Sigmoid colon (tissue), 4 donors: ENCODE measurements at regions not wholly inside any gene's neighbourhood (a gene's known extent, or its start where the extent isn't known, plus 50 kb on each side); places are given as distances from the start of the nearest gene placed in this dataset.

ENCODE experiments used
- POLR2A ChIP-seq, 2 donors: fragments of 450-650 bp; IDR thresholded peaks; one replicate each; pipeline ENCODE4 v1.6.1; 2016; ENCODE audit warnings: antibody characterized with exemption in 2 of 2, mild to moderate bottlenecking in 2 of 2, moderate library complexity in 2 of 2
- POLR2AphosphoS5 ChIP-seq, 4 donors: sonication (generic); formaldehyde crosslinking; IDR thresholded peaks; one replicate each; pipeline ENCODE4 v1.6.1; 2017; ENCODE audit warnings: antibody characterized with exemption in 4 of 4
- TF ChIP-seq, protein P1 (sequence below), 4 experiments: fragments of 450-650 bp in 3 of 4; fragments of 200-600 bp in 1 of 4; IDR thresholded peaks; one replicate each; pipeline ENCODE4 v1.5.1; 2016 to 2019; ENCODE audit warnings: antibody characterized with exemption in 4 of 4, mild to moderate bottlenecking in 3 of 4, moderate library complexity in 2 of 4

DNA sequence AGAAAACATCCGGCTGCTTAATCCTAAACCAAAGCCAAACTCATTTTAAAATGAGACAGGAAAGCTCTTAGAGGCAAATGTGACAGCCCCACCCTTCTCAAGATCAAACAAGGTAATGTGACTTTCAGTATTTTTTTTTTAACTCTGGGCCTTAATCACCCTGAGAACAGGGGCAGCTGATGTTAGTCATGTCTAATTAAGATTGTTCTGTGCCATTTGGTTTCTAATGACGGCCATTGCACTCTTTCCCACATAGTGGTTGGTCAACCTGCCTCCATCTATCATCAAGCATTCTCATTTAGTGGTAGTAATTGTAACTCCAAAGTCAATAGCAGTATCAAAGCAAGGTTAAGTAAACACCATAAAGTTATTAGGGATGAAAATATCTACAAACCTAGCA lies 191.6 kb upstream of the EXOC2 start:
- TF ChIP-seq, protein P1, sequence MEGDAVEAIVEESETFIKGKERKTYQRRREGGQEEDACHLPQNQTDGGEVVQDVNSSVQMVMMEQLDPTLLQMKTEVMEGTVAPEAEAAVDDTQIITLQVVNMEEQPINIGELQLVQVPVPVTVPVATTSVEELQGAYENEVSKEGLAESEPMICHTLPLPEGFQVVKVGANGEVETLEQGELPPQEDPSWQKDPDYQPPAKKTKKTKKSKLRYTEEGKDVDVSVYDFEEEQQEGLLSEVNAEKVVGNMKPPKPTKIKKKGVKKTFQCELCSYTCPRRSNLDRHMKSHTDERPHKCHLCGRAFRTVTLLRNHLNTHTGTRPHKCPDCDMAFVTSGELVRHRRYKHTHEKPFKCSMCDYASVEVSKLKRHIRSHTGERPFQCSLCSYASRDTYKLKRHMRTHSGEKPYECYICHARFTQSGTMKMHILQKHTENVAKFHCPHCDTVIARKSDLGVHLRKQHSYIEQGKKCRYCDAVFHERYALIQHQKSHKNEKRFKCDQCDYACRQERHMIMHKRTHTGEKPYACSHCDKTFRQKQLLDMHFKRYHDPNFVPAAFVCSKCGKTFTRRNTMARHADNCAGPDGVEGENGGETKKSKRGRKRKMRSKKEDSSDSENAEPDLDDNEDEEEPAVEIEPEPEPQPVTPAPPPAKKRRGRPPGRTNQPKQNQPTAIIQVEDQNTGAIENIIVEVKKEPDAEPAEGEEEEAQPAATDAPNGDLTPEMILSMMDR (IDR thresholded peaks at IDR 0.05): no peak
- TF ChIP-seq POLR2AphosphoS5 (IDR thresholded peaks at IDR 0.05) (no peak), POLR2A (IDR thresholded peaks at IDR 0.05) (no peak)
